ENCODE measurements at regions not wholly inside any gene's neighbourhood (a gene's known extent, or its start where the extent isn't known, plus 50 kb on each side); places are given as distances from the start of the nearest gene placed in this dataset.

DNA sequence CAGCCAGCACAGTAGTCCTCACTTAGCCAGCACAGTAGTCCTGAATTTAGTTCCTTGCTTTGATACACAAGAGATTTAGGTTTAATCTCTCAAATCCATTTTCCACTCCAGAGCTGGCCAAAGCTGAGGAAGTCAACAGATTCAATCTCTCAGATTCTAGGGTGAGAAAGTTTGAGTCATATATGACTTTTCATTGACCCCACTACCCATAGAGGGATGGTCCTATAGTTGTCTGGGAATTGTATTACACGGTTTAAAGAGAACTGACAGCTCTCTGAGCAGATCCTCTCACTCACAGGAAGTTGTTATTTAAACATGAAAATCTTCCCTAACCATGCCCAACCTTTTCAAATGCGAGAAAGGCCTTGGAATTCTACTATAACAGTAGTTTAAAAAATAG lies 641.8 kb upstream of the SEMA3D start:
- DNase-seq (ENCODE audit: low spot score) = no peak
- Histone ChIP-seq H3K4me3 (no peak overlapping the region), H3K9me3 (no peaks in the 10 kb centered on the region), H3K36me3 (no peaks in the 10 kb centered on the region), H3K27me3 (no peaks in the 10 kb centered on the region), H3K27ac (no peak overlapping the region), H3K4me1 (no peaks in the 10 kb centered on the region)
- TF ChIP-seq, protein P1, sequence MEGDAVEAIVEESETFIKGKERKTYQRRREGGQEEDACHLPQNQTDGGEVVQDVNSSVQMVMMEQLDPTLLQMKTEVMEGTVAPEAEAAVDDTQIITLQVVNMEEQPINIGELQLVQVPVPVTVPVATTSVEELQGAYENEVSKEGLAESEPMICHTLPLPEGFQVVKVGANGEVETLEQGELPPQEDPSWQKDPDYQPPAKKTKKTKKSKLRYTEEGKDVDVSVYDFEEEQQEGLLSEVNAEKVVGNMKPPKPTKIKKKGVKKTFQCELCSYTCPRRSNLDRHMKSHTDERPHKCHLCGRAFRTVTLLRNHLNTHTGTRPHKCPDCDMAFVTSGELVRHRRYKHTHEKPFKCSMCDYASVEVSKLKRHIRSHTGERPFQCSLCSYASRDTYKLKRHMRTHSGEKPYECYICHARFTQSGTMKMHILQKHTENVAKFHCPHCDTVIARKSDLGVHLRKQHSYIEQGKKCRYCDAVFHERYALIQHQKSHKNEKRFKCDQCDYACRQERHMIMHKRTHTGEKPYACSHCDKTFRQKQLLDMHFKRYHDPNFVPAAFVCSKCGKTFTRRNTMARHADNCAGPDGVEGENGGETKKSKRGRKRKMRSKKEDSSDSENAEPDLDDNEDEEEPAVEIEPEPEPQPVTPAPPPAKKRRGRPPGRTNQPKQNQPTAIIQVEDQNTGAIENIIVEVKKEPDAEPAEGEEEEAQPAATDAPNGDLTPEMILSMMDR (IDR thresholded peaks at IDR 0.05) = no peak

DNA sequence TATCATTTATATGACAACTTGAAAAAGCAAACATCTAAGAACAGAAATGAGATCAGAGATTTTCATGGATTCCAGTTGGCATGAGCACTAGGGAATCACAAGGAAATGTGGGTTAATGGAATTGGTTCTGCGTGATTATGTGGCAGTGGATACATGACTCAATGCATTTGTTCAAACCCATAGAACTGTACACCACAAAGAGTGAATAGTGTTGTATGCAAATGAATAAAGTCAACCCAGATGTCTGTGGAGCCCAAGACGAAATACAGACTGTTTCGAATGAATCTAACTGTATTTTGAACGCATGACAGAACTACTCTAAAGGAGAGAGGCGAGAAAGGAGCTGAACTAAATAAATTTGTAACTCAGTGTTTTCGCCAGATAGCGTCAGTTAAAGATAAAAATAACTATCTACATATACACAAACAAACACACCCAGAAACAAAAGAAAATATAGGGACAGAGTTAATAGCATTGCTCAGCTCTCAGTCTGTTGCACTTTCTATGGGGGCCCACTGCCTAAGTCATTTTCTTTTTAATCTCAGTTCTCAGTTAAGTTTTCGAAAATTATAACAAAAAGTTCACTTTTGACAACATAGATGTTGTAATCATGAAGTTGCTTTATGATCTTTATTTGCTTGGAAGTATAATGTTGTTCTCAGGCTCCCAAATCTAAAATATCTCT lies 636.7 kb upstream of the SEMA3D start:
- no peaks in the 10 kb centered on the region for H3K9me3 ChIP-seq

DNA sequence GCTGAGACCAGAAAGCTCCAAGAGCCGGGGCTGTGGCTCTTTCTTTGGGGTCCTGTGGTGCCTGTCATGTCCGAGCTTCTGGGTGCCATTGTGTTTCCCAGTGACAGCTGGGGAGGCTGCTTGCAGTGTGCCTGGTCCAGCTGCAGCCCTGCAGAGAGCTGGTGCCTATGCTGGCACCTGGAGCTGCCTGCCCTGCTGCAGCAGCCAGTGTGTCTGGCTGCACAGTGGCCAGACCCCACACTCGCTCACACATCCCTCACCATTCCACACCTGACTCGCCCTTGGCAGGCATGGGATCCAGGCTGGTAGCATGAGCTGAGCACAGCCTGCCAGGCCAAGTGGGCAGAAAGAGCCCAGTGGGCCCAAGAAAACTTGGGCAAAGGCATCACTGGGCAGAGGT lies 635.1 kb upstream of the SEMA3D start:
- Histone ChIP-seq H3K4me1 (no peaks in the 10 kb centered on the region), H3K27ac (no peak overlapping the region), H3K36me3 (no peaks in the 10 kb centered on the region), H3K4me3 (no peak overlapping the region), H3K9me3 (no peaks in the 10 kb centered on the region), H3K27me3 (no peaks in the 10 kb centered on the region)
- TF ChIP-seq, protein P1 (IDR thresholded peaks at IDR 0.05) = no peak
- DNase-seq (ENCODE audit: low spot score) = no peak

More for the DNA sequence above, 636.7 kb upstream of the SEMA3D start:
- TF ChIP-seq, protein P1 (IDR thresholded peaks at IDR 0.05) = no peak
- H3K36me3 ChIP-seq = no peaks in the 10 kb centered on the region
- H3K27me3 ChIP-seq = no peaks in the 10 kb centered on the region
- no peaks in the 10 kb centered on the region for H3K4me1 ChIP-seq
- DNase-seq (ENCODE audit: low spot score) = no peak
- H3K4me3 ChIP-seq = no peak overlapping the region
- H3K27ac ChIP-seq = no peak overlapping the region

DNA sequence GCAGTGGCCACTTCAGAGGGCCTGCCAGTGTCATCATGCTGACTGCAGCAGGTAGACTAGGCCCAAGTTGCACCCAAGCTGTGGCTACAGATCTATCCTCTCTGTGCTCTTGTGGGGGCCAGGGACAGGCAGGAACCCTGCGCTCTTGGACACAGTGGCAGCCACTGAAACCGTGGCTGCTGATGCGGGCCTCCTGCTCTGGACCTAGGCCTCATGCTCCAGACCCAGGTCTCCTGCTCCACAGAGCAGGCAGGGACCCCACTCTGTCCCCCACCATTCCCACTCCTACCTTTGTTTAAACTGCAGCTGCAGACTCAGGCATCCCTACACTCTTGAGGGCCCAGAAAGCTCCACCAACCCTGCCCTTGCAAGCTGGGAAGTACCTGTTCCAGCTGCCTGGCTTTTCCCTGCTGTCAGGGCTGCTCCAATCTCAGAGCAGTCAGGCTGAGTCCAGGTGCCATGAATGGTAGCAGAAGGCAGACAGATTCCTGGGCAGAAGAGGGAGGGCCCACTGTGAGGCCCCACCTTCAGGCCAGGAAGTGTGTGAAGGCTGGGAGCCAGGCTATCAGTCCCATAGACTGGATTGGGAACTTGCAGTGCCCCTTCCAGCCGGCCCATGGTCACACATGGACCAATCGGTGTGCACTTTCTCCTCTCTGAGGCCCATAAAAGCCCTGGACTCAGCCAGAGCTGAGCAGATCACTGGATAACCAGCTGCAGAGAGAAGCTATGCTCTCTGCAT lies 634.0 kb upstream of the SEMA3D start:
- no peaks in the 10 kb centered on the region for H3K36me3 ChIP-seq
- TF ChIP-seq, protein P1 (IDR thresholded peaks at IDR 0.05) = no peak
- no peak for DNase-seq (ENCODE audit: low spot score)
- no peaks in the 10 kb centered on the region for H3K4me1 ChIP-seq
- no peak overlapping the region for H3K27ac ChIP-seq
- H3K27me3 ChIP-seq = no peaks in the 10 kb centered on the region
- H3K9me3 ChIP-seq = no peaks in the 10 kb centered on the region
- no peak overlapping the region for H3K4me3 ChIP-seq

DNA sequence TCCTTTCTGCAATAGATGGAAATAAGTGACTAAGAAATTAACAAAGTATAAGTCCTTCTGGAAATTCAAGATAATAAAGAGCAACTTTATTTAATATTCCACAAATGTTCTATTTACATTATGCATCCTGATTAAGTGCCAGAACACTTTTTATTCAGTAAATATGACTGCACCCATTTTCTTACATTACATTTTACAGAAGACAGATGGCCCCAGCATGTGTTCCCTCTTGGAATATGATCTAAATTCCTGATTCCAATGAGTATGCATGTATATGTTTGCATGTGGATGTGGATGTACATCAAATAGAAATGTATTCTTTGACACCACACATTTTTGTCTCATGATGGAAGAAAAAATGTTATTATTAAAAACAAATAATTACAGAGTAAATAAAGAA lies 628.7 kb upstream of the SEMA3D start:
- no peaks in the 10 kb centered on the region for H3K9me3 ChIP-seq
- H3K4me3 ChIP-seq = no peak overlapping the region
- no peaks in the 10 kb centered on the region for H3K36me3 ChIP-seq
- TF ChIP-seq, protein P1 (IDR thresholded peaks at IDR 0.05) = no peak
- no peak overlapping the region for H3K27ac ChIP-seq
- DNase-seq (ENCODE audit: low spot score) = no peak
- no peaks in the 10 kb centered on the region for H3K27me3 ChIP-seq
- H3K4me1 ChIP-seq = no peaks in the 10 kb centered on the region
